ENCODE measurements at regions not wholly inside any gene's neighbourhood (a gene's known extent, or its start where the extent isn't known, plus 50 kb on each side); places are given as distances from the start of the nearest gene placed in this dataset.

DNA sequence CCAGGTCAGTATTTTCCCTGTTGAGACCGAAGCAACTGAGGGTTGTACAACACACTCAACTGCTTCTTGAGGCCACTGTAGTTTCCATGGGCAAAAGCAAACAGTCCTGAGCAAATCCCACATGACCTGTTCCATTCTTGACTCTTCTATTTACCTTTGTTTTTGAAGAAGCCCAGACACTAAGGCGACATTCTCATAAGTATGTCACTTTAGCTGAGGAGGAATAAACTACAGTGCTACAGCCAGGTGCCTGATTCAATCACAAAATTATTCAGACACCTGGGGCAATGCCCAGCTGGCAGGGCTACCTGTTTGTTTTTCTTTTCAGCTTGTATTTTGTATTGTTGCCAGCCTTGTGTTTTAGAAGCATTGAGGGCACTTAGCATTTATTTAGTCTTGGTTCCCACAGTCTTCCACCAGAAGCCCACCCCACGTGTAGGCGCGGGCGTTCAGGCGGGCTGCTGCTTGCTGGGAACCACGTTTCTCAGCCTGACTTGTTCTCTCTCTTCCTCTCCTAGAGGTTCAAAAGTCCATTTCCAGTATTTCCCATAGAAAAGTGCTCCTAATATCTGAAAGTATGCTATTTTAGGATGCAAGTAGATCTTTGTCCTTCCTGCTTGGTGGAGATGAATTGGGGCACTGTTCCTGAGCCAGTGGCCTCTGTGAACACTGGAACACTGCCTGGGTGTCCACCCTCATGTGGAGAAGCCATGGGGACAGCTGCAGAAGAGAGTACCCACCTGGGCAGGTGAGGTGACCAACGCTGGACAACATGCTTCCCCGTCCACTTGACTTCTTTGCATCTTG, 99.0 kb upstream of the COPS8 start:
- intact Hi-C loops (cut with DNase I) = no loop called here
- no peak for TF ChIP-seq CTCF (IDR thresholded peaks at IDR 0.05)
- DNase-seq = no peak
- Histone ChIP-seq H3K27ac (no peak overlapping the region), H3K4me3 (no peak overlapping the region), H3K27me3 (no peaks in the 10 kb centered on the region), H3K36me3 (no peaks in the 10 kb centered on the region), H3K4me1 (no peaks in the 10 kb centered on the region), H3K9ac (ENCODE audit: low read depth in 2 of 2, low read length in 2 of 2) (no peak overlapping the region), H3K9me3 (no peaks in the 10 kb centered on the region)

- no peaks in the 10 kb centered on the region for H3K4me1 ChIP-seq
- no peaks in the 10 kb centered on the region for H3K27me3 ChIP-seq
- no peak overlapping the region for H3K27ac ChIP-seq
- DNase-seq = no peak
- H3K9me3 ChIP-seq = no peaks in the 10 kb centered on the region
- no peak for TF ChIP-seq CTCF (IDR thresholded peaks at IDR 0.05)
- H3K4me3 ChIP-seq = no peak overlapping the region
- no peaks in the 10 kb centered on the region for H3K36me3 ChIP-seq
- intact Hi-C loops (cut with DNase I) = no loop called here
- no peak overlapping the region for H3K9ac ChIP-seq (ENCODE audit: low read depth in 2 of 2, low read length in 2 of 2)
Measured at GRCh38 chr2:236988216-236988615, 97.5 kb upstream of the COPS8 start.

DNA sequence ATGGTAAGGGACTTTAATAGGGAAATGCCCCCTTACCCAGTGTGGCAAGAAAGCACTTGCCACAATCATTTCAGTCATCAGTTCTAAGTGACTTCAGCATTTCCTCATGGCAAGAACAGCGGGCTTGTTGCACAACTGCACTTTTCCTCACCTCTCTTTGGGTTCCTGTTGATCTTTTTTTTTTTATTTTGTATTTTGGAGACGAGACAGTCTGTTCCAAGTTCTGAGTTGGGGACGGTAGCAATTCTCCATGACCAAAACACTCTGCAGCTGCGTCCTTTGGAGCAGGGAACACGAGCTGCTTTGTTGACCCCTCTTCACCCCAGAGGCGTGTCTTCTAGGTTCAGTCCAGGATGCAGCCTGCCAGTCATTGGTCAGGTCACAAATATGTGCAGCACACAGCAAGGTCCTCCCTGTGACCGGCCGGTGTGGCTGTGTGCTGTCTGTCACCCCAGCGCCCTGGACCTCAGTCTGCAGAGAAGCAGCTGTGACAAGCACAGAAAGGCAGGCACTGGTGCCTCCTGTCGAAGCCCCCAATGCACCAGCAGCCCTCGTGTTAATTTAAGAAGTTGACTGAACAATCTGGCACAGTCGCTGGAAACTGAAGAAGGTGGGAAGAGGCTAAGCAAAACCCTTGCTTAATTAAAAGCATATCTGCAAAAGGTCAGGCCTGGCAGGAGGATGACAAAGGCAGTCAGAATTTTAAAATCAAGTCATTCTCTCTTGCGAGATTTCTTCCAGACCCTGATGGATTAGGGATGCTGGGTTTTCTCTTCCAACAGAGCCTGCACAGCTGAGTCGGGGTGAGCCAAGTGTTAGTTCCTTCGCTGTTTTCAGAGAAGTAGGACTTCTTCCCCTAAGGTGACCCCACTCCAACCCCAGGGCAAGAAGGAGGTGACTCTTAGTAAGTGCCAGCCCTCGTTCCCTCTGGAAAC, 96.7 kb upstream of the COPS8 start:
- intact Hi-C loops (cut with DNase I) = no loop called here
- TF ChIP-seq CTCF (IDR thresholded peaks at IDR 0.05) = no peak
- DNase-seq = no peak
- Histone ChIP-seq H3K4me3 (no peak overlapping the region), H3K9me3 (no peaks in the 10 kb centered on the region), H3K27ac (no peak overlapping the region), H3K4me1 (no peaks in the 10 kb centered on the region), H3K9ac (ENCODE audit: low read depth in 2 of 2, low read length in 2 of 2) (no peak overlapping the region), H3K27me3 (no peaks in the 10 kb centered on the region), H3K36me3 (no peaks in the 10 kb centered on the region)

- Histone ChIP-seq H3K4me1 (no peaks in the 10 kb centered on the region), H3K27ac (no peak overlapping the region), H3K4me3 (no peak overlapping the region), H3K27me3 (no peaks in the 10 kb centered on the region), H3K9ac (ENCODE audit: low read depth in 2 of 2, low read length in 2 of 2) (no peak overlapping the region), H3K36me3 (no peaks in the 10 kb centered on the region), H3K9me3 (no peaks in the 10 kb centered on the region)
- intact Hi-C loops (cut with DNase I) = no loop called here
- TF ChIP-seq CTCF (IDR thresholded peaks at IDR 0.05) = no peak
- no peak for DNase-seq
Measured at GRCh38 chr2:236990552-236990951, 95.1 kb upstream of the COPS8 start.

DNA sequence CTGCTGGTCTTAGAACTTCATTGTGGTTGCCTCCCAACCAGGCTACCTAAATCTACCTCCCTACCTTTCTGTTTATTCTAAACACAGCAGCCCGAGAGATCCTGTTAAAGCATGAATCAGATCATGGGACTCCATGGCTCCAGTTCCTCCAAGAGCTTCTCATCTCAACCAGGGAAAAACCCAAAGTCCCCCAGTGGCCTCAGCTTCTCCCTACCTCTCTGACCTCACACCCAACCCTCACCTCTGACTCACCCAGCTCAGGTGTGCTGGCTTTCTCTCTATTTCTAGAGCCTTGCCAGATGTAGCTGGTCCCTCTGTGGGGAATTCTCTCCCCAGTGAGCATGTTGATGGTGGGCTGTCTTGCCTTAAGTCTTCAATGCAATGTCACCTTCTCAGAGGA, 93.8 kb upstream of the COPS8 start:
- DNase-seq = no peak
- H3K4me1 ChIP-seq = no peaks in the 10 kb centered on the region
- no peaks in the 10 kb centered on the region for H3K27me3 ChIP-seq
- no peak overlapping the region for H3K4me3 ChIP-seq
- no peak for TF ChIP-seq CTCF (IDR thresholded peaks at IDR 0.05)
- intact Hi-C loops (cut with DNase I) = no loop called here
- H3K9me3 ChIP-seq = no peaks in the 10 kb centered on the region
- no peak overlapping the region for H3K27ac ChIP-seq
- no peaks in the 10 kb centered on the region for H3K36me3 ChIP-seq
- H3K9ac ChIP-seq (ENCODE audit: low read depth in 2 of 2, low read length in 2 of 2) = no peak overlapping the region
